GM12872 (cell line): ENCODE measurements at regions not wholly inside any gene's neighbourhood (a gene's known extent, or its start where the extent isn't known, plus 50 kb on each side); places are given as distances from the start of the nearest gene placed in this dataset.

ENCODE experiments used
- TF ChIP-seq, protein P1 (sequence below): IDR thresholded peaks from 3 replicates; pipeline ENCODE4 v1.5.1; 2011; ENCODE audit warnings: low read depth, mild to moderate bottlenecking, low read length, moderate library complexity; ENCODE audit not compliant: insufficient read depth

DNA sequence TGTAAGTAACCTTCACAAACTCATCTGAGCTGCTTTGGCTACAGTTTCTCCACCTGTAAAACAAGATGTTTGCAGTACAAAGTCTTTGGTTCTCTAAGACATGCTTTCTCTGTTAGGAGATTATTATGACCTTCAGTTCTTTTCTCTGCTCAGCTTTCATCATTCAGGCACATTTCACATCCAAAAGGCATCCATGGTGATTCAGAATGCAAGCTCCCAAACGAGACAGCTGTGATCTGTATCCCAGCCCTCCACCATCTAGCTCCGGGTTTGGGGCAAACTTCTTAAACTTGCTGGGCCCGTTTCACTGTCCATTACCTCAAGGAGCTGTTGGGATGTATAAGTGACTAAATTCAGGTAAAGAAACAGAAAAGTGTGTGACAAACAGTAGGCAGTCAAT is 95.8 kb upstream of the COL1A2 start:
- TF ChIP-seq, protein P1, sequence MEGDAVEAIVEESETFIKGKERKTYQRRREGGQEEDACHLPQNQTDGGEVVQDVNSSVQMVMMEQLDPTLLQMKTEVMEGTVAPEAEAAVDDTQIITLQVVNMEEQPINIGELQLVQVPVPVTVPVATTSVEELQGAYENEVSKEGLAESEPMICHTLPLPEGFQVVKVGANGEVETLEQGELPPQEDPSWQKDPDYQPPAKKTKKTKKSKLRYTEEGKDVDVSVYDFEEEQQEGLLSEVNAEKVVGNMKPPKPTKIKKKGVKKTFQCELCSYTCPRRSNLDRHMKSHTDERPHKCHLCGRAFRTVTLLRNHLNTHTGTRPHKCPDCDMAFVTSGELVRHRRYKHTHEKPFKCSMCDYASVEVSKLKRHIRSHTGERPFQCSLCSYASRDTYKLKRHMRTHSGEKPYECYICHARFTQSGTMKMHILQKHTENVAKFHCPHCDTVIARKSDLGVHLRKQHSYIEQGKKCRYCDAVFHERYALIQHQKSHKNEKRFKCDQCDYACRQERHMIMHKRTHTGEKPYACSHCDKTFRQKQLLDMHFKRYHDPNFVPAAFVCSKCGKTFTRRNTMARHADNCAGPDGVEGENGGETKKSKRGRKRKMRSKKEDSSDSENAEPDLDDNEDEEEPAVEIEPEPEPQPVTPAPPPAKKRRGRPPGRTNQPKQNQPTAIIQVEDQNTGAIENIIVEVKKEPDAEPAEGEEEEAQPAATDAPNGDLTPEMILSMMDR: no peak

DNA sequence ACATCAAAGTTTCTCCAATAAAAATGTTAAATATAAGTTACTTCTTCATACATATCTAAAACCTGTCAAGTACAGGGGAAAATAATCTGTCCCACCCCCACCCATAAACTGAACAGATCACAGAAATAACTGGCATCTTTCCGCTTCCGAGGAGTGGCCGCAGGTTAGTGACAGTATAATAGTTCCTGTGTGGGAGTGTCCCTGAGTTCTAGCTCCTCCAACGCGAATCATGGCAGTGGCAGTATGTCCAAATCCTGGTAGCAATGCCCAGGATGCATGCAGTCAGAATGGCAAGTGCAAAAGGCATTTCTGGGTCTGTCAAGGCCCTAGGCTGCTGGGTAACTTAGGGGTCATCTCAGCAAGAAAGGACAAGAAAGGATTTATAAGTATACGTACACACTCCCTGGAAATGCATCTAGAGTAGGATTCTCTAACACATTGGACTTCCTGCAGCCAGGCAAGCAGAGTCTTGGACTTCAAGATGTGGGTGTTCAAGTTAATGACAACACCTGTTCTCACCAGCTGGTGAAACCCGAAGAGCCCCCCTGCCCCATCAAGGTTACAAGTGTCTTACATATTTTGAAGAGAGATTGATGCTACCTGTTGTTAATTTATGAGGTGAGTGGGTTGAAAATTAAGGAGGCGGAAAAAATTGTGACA is 94.4 kb upstream of the COL1A2 start:
- TF ChIP-seq, protein P1: no peak

DNA sequence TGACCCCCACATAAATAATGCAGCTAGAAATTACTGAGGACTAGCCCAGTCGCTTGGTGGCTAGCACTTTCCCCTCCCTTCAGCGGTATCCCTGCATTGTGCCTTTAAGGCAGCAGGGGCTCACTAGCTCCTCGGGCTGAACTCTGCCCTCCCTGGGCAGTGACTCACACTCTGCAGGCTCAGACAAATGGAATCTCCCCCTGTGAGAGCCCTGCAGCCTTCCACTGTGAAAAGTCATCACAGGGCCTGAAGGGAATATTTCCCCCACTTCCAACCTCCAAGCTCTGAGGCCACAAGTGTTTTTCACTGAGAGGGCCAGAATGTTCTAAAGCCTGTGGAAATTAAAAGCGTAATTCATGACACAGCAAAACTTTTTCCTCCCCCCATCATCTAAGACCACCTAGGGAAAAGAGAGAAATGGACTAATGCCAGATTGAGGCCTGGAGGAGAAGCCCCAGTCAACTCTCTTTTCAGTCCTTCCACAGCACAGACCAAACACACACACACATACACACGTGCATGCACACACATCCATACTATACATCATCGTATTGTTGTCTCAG is 93.6 kb upstream of the COL1A2 start:
- TF ChIP-seq, protein P1: no peak

DNA sequence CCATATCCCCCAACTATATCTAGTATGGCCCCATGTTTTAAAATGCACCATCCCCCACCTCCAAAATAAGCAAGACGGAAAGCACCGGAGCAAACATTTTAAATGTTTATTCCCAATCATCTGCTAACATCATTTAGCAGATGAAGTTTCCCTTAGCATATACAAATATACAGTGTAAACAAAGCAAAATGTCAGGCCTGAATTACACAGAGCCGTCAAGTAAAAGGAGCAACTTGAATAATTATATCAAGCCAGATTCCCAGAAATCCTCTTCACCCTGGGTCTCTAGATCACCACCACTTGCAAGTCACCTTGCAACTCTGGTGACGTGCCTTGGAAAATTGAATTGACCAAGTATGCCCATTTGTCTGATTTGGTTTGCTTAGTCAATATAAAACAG is 91.6 kb upstream of the COL1A2 start:
- TF ChIP-seq, protein P1: no peak

DNA sequence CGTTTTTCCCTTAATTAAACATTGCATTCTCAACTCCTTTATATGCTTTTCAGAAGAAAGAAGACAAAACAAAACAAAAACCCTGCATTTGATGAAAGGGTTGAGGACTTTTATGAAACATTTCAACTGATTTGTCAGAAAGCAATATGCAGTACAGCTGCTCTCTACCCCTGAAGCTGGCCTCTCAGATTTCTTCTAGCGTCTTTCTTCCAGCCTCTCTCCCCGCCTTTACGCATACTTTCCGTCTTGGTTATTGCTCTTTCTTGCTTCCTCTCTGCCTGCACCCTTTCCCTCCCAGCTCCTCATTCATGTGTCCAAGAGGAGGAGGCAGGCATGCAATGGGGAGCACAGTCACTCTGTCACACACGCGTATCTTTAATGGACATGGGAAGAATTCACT is 91.0 kb upstream of the COL1A2 start:
- TF ChIP-seq, protein P1: no peak

DNA sequence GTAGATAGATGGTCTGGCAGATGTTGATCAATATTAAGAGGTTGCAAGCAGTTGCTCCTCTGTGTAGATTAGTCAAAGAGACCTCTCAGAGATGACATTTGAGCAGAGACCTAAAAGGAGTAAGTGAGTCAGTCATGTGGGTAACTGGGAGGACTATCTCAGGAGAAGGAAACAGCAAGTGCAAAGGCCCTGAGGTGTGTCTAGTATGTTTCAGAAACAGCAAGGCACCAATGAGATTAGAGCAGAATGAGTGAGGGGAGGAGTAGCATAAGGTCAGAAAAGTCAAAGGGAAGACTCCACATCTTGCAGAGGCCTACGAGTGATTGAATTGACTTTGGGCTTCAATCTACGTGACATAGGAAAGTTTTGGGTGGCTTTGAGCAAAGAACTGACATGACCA is 89.8 kb upstream of the COL1A2 start:
- TF ChIP-seq, protein P1: no peak

DNA sequence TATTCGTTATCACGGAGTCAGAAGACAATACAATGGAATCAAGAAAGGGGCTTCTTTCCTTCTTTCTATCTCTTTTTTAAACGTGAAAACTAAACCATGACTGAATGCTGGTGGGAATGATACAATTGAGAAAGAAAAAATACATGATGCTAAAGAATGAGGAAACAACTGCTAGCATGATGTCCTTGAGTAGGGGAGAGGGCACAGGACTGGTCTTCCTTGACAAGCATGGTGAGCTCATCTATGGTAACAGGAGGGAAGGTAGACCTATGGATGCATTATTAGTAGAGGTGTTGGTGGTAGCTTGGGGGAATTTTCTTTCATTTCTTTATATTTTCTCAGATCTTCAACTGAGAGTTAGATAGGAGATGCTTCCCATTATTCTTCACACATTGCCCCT is 88.9 kb upstream of the COL1A2 start:
- TF ChIP-seq, protein P1: no peak
